ENCODE measurements at regions not wholly inside any gene's neighbourhood (a gene's known extent, or its start where the extent isn't known, plus 50 kb on each side); places are given as distances from the start of the nearest gene placed in this dataset.

DNA sequence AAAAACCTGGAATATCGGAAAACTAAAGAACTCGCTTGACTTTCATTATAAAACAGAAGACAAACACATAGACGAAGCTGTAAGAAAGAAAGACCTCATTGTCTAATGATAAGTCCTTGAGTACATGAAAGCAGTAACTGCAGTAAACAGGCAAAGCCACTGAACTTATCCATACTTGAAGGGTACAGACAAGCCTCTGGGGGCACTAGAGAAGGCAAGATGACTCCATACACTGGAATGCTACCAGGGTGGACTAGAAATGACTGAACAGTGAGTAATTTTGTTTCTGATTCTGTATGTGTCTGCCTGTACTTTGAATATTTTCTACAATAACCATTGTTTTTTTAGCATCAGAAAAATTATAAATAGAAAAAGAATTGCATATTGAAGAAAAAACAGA lies 507.9 kb downstream of the UQCRFS1 start:
- TF ChIP-seq EGR1 (IDR thresholded peaks at IDR 0.05) (no peak), ZBTB7A (IDR thresholded peaks at IDR 0.05; ENCODE audit: low read depth) (no peak), NFIC (IDR thresholded peaks at IDR 0.05) (no peak), CEBPB (IDR thresholded peaks at IDR 0.05) (no peak), CREB1 (IDR thresholded peaks at IDR 0.05; ENCODE audit: low read depth) (no peak), EP300 (IDR thresholded peaks at IDR 0.05; ENCODE audit: borderline replicate concordance) (no peak), TAF1 (IDR thresholded peaks at IDR 0.05; ENCODE audit: low read depth) (no peak), YY1 (IDR thresholded peaks at IDR 0.05; ENCODE audit: low read depth) (no peak), TEAD4 (IDR thresholded peaks at IDR 0.05) (no peak), TCF12 (IDR thresholded peaks at IDR 0.05; ENCODE audit: low read depth) (no peak), RAD21 (IDR thresholded peaks at IDR 0.05; ENCODE audit: low read depth) (no peak)
- TF ChIP-seq, protein P1, sequence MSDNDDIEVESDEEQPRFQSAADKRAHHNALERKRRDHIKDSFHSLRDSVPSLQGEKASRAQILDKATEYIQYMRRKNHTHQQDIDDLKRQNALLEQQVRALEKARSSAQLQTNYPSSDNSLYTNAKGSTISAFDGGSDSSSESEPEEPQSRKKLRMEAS (IDR thresholded peaks at IDR 0.05) = no peak
- TF ChIP-seq, protein P2, sequence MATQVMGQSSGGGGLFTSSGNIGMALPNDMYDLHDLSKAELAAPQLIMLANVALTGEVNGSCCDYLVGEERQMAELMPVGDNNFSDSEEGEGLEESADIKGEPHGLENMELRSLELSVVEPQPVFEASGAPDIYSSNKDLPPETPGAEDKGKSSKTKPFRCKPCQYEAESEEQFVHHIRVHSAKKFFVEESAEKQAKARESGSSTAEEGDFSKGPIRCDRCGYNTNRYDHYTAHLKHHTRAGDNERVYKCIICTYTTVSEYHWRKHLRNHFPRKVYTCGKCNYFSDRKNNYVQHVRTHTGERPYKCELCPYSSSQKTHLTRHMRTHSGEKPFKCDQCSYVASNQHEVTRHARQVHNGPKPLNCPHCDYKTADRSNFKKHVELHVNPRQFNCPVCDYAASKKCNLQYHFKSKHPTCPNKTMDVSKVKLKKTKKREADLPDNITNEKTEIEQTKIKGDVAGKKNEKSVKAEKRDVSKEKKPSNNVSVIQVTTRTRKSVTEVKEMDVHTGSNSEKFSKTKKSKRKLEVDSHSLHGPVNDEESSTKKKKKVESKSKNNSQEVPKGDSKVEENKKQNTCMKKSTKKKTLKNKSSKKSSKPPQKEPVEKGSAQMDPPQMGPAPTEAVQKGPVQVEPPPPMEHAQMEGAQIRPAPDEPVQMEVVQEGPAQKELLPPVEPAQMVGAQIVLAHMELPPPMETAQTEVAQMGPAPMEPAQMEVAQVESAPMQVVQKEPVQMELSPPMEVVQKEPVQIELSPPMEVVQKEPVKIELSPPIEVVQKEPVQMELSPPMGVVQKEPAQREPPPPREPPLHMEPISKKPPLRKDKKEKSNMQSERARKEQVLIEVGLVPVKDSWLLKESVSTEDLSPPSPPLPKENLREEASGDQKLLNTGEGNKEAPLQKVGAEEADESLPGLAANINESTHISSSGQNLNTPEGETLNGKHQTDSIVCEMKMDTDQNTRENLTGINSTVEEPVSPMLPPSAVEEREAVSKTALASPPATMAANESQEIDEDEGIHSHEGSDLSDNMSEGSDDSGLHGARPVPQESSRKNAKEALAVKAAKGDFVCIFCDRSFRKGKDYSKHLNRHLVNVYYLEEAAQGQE (IDR thresholded peaks at IDR 0.05; ENCODE audit: low read depth) = no peak

Data from Ishikawa (cell line).